HepG2 (cell line): ENCODE measurements at regions not wholly inside any gene's neighbourhood (a gene's known extent, or its start where the extent isn't known, plus 50 kb on each side); places are given as distances from the start of the nearest gene placed in this dataset.

Experiments used
- ATAC-seq: fragments of 200-7000 bp; cut with Tn5 transposase; 3 replicates; pipeline ENCODE4 v1.9.1; 2020; ENCODE audit warnings: mild to moderate bottlenecking, moderate library complexity
- BruUV-seq: library from RNA; stranded (reverse); fragments of 400-500 nt; replicated peaks from 2 replicates; lab custom pipeline; 2021; lab: Mats Ljungman, UMichigan
- CTCF ChIA-PET: fragments of 300-600 bp; formaldehyde crosslinking; extraction: SDS; loops from one replicate; lab custom pipeline; 2021; ENCODE audit warnings: low total read pairs, inconsistent platforms, low intra/inter-chr PET ratio; lab: Yijun Ruan, JAX
- POLR2A ChIA-PET: fragments of 350-600 bp; sonication (Branson Sonifier 250); formaldehyde crosslinking; loops from one replicate; lab custom pipeline; 2020; ENCODE audit warnings: antibody characterized with exemption, inconsistent platforms; lab: Yijun Ruan, JAX
- DNase-seq: peaks from one replicate; pipeline ENCODE4 v3.0.0-alpha.2; 2015; ENCODE audit warnings: low spot score
- FAIRE-seq: peaks from 3 replicates; lab custom pipeline; 2011; peaks lifted over from hg19 to GRCh38; lab: Jason Lieb, UNC
- H2AFZ ChIP-seq: one replicate; pipeline ENCODE4 v1.6.1; 2011; ENCODE audit warnings: low read length, inconsistent platforms
- H3K27ac ChIP-seq: fragments of 300-600 bp; 3 replicates; pipeline ENCODE4 v1.8.0; 2011; ENCODE audit warnings: mixed run types, mild to moderate bottlenecking, mixed read lengths, low read length, inconsistent platforms; ENCODE audit not compliant: insufficient read depth; ENCODE audit errors: extremely low read length
- H3K27me3 ChIP-seq, 2 experiments: fragments of 200-600 bp in 1 of 2; 2 replicates in 1 of 2; 3 replicates in 1 of 2; pipeline versions ENCODE4 v1.6.0 to v1.8.0; 2011; ENCODE audit warnings: low read length in 2 of 2, mild to moderate bottlenecking in 2 of 2, moderate library complexity in 2 of 2, inconsistent platforms in 1 of 2; ENCODE audit not compliant: insufficient read depth in 2 of 2, control insufficient read depth in 1 of 2
- H3K36me3 ChIP-seq, 2 experiments: fragments of 200-600 bp in 1 of 2; replicated peaks in 1 of 2; 2 replicates in 1 of 2; 3 replicates in 1 of 2; pipeline versions ENCODE4 v1.5.1 to v1.8.0; 2011; ENCODE audit warnings: low read length in 2 of 2, inconsistent platforms in 1 of 2; ENCODE audit not compliant: insufficient read depth in 2 of 2, control insufficient read depth in 1 of 2
- H3K4me1 ChIP-seq: 2 replicates; pipeline ENCODE4 v1.5.1; 2012; ENCODE audit warnings: low read length, inconsistent platforms; ENCODE audit not compliant: insufficient read depth
- H3K4me2 ChIP-seq: 2 replicates; pipeline ENCODE4 v1.6.0; 2011; ENCODE audit warnings: low read depth, low read length, inconsistent platforms
- H3K4me3 ChIP-seq, 3 experiments: fragments of 200-600 bp in 1 of 3; sonication (generic), shearing (Covaris generic) in 1 of 3; replicated peaks in 1 of 3; 2 replicates each; pipeline ENCODE4 v1.5.1; 2011 to 2016; ENCODE audit warnings: low read length in 3 of 3, inconsistent platforms in 2 of 3, low read depth in 2 of 3, mild to moderate bottlenecking in 2 of 3, control low read depth in 1 of 3, mixed read lengths in 1 of 3; ENCODE audit not compliant: insufficient read depth in 1 of 3
- H3K79me2 ChIP-seq: one replicate; pipeline ENCODE4 v1.6.1; 2011; ENCODE audit warnings: low read length, inconsistent platforms; ENCODE audit not compliant: insufficient read depth
- H3K9ac ChIP-seq: 2 replicates; pipeline ENCODE4 v1.6.0; 2011; ENCODE audit warnings: mild to moderate bottlenecking, low read depth, low read length, inconsistent platforms; ENCODE audit not compliant: insufficient read depth
- H3K9me3 ChIP-seq: 2 replicates; pipeline ENCODE4 v1.5.1; 2012; ENCODE audit warnings: mild to moderate bottlenecking, low read length
- H4K20me1 ChIP-seq: 2 replicates; pipeline ENCODE4 v1.6.0; 2011; ENCODE audit warnings: inconsistent platforms, mild to moderate bottlenecking, low read length, moderate library complexity; ENCODE audit not compliant: insufficient read depth
- CEBPB ChIP-seq: IDR thresholded peaks from 2 replicates; pipeline ENCODE4 v1.6.1; 2011; ENCODE audit warnings: low read depth, low read length, improper control_type of control experiment, borderline replicate concordance
- HCFC1 ChIP-seq: fragments of 150-350 bp; IDR thresholded peaks from 2 replicates; pipeline ENCODE4 v1.6.1; 2014; ENCODE audit warnings: low read depth, low read length
- RBAK ChIP-seq: sonication (generic); formaldehyde crosslinking; IDR thresholded peaks from 2 replicates; pipeline ENCODE4 v1.5.1; 2020; ENCODE audit warnings: mild to moderate bottlenecking, missing genetic modification reagents
- ZNF264 ChIP-seq: sonication (generic); formaldehyde crosslinking; IDR thresholded peaks from 2 replicates; pipeline ENCODE4 v1.4.0; 2020; ENCODE audit warnings: missing genetic modification reagents
- WGBS: methylation state at CpG from one replicate; pipeline ENCODE4 v1.1.6; 2017; ENCODE audit warnings: low lambda C conversion rate; 5-methylcytosine and 5-hydroxymethylcytosine counted together
- in situ Hi-C: cut with HindIII; loops from 2 replicates; pipeline ENCODE4 v1.10.0; 2017; ENCODE audit warnings: low pct_unique_long_range_greater_than_20kb; ENCODE audit not compliant: extremely low pct_ligation_motif_present
- intact Hi-C: fragments of 100-400 bp; cut with micrococcal nuclease; formaldehyde crosslinking; loops from one replicate; pipeline ENCODE4 v1.10.0; 2022; ENCODE audit not compliant: unreplicated experiment
- TF ChIP-seq, protein P1 (sequence below): sonication (generic); formaldehyde crosslinking; IDR thresholded peaks from 2 replicates; pipeline ENCODE4 v1.4.0; 2020; ENCODE audit warnings: missing genetic modification reagents, mild to moderate bottlenecking, borderline replicate concordance
- TF ChIP-seq, protein P2 (sequence below): IDR thresholded peaks from 2 replicates; pipeline ENCODE4 v1.6.1; 2016; ENCODE audit warnings: low read depth

DNA sequence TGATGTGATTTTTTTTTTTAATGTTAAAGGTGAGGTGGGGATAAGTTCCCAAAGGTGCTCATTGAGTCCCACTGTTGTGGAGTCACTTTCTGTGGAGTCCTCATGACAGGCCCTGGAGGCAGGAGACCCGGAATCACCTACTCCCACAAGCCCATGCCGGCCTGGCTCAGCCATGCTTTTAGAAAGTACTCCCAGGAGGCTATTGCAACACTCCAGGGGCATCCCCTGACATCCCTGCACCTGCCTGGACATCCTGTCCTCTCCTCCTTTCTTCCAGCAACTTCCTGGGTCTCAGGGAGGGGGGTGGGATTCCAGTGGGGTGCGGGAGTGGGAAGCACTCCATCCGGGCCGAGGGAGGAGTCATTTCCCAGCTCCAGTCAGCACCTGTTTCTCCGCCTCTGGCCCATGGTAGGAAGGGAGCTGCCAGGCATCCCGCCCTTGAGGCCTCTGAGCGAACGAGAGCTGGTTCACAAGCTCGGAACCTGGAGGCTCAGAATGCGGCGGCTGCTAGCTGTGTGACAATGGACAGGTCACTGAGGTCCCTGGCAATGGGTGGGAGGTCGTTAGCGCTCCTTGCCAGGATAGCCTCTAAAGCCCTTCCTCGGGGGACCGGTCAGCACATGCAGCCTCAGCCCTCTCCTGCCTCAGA, 163.9 kb upstream of the ID2 start:
- ChIA-PET POLR2A (interaction anchor here (1.5 kb wide), 1 partner anchor 164 kb away, joined by 4 read pairs; the partner anchor contains the start of gene ID2), CTCF (interaction anchor here (0.7 kb wide), 1 partner anchor 168 kb away, joined by 4 read pairs; no protein-coding TSS in a partner anchor)
- no TSS peak for BruUV-seq
- Histone ChIP-seq H3K9ac (no peak overlapping the region), H3K4me1 (no peaks in the 10 kb centered on the region), H3K27ac (no peak overlapping the region), H2AFZ (no peak overlapping the region), H3K79me2 (no peaks in the 10 kb centered on the region), H3K4me3 (no peak overlapping the region), H3K4me2 (no peak overlapping the region), H3K27me3 (peaks cover 3 to 66% of the 10 kb centered on the region in 2 experiments; a peak in 4 of 5 replicates), H3K36me3 (no peaks in the 10 kb centered on the region), H3K9me3 (no peaks in the 10 kb centered on the region), H4K20me1 (no peaks in the 10 kb centered on the region)
- DNase-seq = no peak
- no peak for ATAC-seq
- in situ Hi-C loops (no loop called here), intact Hi-C loops (no loop called here)
- FAIRE-seq = no peak
- WGBS = 44% methylated on average over 12 of the region's 16 CpGs
- no peak for TF ChIP-seq RBAK (CRISPR knock-in tag)
- TF ChIP-seq CEBPB = peak; percentile 70; the same call in 1 of the 2 replicates
- TF ChIP-seq ZNF264 (CRISPR knock-in tag) = no peak
- TF ChIP-seq, protein P1, sequence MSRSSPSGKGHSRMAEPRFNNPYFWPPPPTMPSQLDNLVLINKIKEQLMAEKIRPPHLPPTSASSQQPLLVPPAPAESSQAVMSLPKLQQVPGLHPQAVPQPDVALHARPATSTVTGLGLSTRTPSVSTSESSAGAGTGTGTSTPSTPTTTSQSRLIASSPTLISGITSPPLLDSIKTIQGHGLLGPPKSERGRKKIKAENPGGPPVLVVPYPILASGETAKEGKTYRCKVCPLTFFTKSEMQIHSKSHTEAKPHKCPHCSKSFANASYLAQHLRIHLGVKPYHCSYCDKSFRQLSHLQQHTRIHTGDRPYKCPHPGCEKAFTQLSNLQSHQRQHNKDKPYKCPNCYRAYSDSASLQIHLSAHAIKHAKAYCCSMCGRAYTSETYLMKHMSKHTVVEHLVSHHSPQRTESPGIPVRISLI = no peak

DNA sequence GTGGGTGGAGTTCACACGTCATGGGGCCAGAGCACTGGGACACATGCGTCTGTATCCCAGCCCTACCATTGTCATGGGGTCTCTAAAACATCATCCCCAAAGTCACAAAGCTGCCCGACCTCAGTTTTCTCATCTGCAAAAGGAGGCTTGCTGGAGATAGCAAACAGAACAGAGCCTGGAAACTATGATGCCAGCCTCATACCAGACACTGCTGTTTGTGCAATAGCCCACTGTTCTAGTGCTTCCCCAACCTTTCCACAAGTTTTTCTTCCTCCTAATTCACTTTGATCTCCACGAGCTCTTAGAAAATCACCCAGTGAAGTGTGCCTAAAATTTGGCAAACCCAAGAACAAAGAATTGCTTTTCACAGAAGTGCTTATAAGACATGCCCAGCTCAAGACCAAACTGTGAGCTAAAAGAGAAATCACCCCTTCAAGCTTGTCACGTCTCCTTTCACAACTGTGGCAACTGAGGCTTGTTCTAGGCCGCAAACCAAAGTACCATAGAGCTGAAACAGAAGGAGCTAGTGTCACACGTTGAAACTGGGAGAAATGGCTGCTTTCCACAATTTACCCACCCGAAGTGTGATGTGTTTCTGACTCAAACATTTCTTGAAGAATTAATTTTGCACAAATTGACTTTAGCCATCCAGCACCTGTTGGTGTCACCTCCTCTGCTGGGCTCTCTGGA, 162.7 kb upstream of the ID2 start:
- in situ Hi-C loops = no loop called here
- CTCF ChIA-PET = no interaction called here
- WGBS = 27% methylated on average over 8 of the region's 8 CpGs
- no peak for TF ChIP-seq HCFC1
- TF ChIP-seq, protein P2, sequence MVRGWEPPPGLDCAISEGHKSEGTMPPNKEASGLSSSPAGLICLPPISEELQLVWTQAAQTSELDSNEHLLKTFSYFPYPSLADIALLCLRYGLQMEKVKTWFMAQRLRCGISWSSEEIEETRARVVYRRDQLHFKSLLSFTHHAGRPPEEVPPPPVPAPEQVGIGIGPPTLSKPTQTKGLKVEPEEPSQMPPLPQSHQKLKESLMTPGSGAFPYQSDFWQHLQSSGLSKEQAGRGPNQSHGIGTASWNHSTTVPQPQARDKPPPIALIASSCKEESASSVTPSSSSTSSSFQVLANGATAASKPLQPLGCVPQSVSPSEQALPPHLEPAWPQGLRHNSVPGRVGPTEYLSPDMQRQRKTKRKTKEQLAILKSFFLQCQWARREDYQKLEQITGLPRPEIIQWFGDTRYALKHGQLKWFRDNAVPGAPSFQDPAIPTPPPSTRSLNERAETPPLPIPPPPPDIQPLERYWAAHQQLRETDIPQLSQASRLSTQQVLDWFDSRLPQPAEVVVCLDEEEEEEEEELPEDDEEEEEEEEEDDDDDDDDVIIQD (CRISPR knock-in tag) = no peak

More for the DNA sequence above, 162.7 kb upstream of the ID2 start:
- DNase-seq (no peak), ATAC-seq (no peak), FAIRE-seq (no peak)
- Histone ChIP-seq H3K4me1 (peaks cover 1% of the 10 kb centered on the region; the same call in 1 of the 2 replicates), H3K36me3 (no peaks in the 10 kb centered on the region), H3K79me2 (no peaks in the 10 kb centered on the region), H3K9ac (no peak overlapping the region), H3K4me3 (no peak overlapping the region), H3K27ac (no peak overlapping the region), H3K27me3 (peaks cover 2 to 59% of the 10 kb centered on the region in 2 experiments; a peak in 4 of 5 replicates), H3K4me2 (no peak overlapping the region), H3K9me3 (no peaks in the 10 kb centered on the region), H4K20me1 (no peaks in the 10 kb centered on the region), H2AFZ (no peak overlapping the region)
- no TSS peak for BruUV-seq
- POLR2A ChIA-PET = interaction anchor here (2.0 kb wide), 1 partner anchor 163 kb away, joined by 6 read pairs; the partner anchor contains the start of gene ID2
- intact Hi-C loops = no loop called here
